HG03571 (cell line): ENCODE measurements at regions not wholly inside any gene's neighbourhood (a gene's known extent, or its start where the extent isn't known, plus 50 kb on each side); places are given as distances from the start of the nearest gene placed in this dataset.
"Not testable (repeated sequence)": the region's sequence is repeated elsewhere in the genome, so short reads cannot be mapped to it uniquely, and the experiment has no call there.

Experiments used
- ATAC-seq: cut with Tn5 transposase; IDR thresholded peaks from one replicate; pipeline ENCODE4 v1.9.1; 2021; ENCODE audit not compliant: unreplicated experiment

DNA sequence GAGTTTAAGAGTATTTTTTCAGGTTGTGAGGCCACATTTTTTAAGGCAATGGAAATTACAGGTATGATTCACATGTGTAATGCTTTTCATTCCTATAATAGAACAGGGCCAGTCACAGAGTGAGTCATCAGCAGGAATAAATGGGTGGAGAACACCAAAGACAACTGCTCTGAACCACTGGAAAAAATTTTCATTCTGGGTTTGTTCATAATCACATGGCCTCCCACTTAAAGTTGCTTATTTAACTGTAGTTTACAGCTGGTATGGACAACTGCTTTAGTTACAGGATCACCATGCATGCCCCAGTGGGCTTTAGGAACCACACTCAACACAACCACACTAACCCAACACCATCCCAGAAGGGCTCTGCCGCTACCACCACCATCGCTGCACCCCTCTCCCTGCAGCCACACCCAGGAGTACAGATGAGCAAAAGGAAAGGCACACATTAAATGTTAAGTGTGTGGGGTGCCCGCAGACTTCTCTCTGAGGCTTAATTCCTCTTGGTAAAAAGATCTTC lies 107.0 kb upstream of the DST start:
- ATAC-seq: no peak

DNA sequence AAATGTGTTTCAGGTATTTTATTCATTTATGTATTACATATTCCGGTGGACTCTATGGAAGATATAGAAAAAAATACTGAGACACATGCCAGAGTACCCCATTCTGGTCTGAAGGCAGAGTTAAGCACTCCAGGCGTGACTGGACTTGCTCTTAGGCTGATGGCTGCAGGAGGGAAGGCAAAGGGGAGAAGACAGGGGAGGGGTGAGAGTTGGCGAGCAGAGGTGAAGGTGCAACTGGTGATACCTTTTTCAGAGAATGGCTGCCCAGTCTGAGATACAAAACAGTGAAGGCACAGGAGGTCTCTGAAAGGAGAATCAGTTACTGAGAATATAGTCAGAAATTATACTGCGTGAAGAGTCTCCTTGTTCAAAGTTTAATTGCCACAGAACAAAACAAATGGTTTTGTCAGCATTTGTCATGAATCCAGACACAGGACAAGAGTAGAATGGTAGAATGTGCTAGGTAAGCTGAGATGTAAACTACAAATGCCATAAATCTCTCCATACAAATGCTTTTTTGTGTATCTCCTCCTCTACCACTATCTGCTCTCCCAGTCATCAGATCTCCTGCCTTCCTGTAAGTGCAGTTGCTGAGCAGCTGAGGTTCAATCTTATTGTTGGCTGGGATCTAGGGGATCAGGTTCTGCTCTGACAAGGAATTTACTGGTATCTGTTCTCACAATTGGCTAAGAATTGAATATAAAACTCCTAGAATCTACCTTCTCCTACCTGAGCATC lies 104.2 kb upstream of the DST start:
- no peak for ATAC-seq

DNA sequence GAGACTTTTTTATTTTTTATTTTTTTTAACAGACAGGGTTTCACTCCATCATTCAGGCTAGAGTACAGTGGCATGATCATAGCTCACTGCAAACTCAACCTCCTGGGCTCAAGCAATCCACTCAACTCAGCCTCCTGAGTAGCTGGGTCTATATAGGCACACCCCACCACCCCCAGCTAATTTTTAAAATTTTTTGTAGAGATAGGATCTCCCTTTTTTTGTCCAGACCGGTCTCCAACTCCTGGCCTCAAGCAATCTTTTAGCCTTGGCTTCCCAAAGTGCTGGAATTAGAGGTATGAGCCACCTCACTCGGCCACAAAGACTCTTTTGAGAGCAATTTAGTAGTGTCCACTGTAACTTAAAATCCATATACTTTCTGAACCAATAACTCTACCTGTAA lies 103.3 kb upstream of the DST start:
- no peak for ATAC-seq

DNA sequence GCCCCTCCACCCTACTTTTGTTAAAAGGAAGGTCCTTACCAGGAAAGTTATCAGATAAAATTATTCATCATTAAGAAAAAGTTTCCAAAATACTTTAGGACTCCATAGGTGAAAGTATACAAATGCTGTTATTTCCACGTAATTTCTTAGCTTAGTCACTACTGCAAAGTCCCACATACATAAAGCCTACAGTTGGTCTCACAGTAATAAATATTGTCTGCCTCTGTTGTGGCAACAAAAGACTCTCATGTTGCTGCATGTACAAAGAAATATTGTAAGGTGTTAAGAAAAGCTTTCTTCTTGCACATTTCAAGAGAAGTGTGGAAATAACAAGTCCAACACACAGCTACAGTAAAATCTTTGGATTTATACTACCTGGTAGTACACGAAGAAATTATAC lies 102.4 kb upstream of the DST start:
- ATAC-seq: no peak

DNA sequence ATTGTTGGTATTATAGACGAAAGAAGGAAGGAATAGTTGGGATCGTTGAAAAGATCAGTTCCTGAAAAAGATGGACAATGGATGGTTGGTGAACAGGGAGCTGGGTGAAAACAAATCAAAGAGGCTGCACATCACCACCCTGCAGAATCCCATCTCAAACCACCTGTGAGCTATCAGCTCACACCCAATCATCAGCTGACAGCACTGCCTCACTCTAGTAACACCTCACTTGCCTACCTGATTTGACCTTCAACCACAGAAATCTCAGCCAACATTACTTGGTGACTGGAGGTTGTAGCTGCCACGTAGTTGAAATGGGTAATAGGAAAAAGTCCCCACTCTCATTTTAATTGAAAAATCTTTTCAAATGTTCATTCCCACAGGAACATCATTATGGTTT lies 101.8 kb upstream of the DST start:
- no peak for ATAC-seq

DNA sequence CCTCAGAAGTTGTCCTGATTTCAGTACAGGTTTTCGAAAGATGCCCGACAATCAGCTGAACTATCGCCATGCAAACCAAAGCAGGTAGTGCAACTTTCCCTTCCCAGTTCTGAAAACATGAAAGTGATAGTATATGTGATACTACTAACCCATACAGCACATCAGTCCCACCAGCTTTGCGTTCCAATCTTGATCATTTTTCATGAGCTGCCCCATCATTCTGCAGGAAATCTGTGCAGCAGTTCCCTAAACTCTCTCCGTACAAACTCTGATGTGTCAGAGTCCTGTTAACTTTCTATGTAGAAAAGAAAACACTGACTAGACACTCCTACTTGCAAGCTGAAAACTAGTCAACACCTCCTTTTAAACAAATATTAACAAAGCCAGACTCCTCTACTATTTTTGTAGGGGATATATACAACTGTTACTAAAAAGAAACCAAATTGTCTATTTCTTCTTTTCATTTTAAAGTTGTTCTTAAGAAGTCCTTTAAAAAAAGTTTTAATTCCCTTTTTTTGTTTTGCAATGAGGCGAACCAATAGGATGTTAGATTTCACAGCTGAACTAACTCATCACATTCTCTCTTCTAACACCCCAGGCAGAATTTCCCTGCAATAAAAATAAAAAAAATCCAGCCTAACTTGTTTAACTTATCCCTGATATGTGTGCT lies 99.6 kb upstream of the DST start:
- ATAC-seq: peak; percentile 64

DNA sequence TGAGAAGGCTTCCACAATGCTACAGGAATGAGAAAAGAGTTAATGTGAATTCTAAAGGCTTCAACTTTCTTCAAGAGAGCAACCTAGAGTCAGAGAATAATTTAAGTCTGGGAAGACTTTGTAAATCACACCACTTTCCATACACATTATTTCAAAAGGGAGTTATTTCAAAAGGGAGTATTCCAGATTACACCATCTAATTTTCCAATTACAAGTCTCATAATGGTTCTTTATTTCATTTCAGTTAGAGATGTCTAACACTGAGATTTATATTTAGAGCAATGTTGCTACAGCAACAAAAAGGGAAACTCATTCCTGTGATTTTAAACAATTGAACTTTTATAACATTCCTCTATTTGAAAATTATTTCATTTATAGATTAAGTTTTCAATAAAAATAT lies 98.8 kb upstream of the DST start:
- ATAC-seq: no peak

DNA sequence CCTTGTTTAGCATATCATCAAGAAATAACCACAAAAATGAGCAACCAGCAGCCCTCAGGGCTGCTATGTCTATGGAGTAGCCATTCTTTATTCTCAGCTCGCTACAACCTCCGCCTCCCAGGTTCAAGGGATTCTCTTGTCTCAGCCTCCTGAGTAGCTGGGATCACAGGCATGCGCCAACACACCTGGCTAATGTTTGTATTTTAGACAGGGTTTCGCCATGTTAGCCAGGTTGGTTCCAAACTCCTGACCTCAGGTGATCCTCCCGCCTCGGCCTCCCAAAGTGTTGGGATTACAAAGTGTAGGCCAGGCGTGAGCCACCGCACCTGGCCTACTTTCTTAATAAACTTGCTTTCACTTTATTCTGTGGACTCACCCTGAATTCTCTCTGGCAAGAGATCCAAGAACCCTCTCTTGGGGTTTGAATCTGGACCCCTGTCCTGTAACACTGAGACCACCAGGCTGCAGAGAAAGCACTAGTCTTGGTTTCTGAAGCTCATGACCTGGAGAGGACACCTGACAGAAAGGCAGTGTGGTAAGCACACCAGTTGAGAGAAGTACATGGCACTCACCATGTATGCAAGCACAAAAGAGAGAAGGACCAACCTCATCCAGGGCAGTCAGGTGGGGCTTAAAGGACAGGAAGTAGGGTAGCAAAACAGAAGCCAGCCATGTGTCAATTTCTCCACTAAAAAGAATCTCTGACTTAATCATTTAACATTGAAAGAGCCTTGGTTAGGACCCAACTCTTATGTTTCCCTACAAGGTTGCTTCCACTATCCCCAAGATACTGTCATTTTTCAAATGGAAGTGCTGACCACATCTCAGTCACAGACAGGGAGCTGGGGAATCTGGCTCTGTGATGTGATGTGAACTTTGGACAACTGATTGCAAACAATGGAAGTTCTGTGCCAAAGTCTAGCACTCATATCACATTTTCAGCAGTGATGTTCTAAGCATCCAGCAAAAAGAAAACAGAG lies 97.4 kb upstream of the DST start:
- ATAC-seq: no peak

DNA sequence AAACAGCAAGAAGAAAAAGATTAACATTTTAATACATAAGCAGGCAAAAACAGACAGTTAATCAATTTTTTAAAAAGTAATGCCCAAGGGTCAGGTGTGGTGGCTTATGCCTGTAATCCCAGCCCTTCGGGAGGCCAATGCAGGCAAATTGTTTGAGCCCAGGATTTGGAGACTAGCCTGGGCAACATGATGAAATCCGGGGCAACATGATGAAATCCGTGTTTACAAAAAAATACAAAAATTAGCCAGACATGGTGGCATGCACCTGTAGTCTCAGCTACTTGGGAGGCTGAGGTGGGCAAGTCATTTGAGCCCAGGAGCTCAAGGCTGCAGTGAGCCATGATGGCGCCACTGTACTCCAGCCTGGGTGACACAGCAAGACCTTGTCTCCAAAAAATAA lies 94.1 kb upstream of the DST start:
- ATAC-seq: no peak

DNA sequence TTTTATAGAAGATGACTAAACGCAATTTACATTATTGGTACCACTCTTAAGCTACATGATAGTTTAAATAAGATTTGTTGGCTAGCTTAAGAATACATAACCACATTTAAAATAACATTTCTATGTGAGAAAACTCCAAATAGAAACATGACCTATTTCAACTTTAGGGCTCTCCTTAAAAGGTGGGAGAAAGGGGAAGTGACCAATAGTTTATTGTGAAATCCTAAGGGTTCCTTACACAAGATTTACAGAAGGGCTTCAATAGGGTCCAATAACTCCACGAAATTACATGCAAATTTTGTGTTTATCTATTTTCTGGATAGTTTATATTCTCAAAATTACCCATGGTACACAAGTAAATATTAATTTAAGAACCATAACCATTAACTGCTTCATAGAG lies 91.6 kb upstream of the DST start:
- ATAC-seq: no peak

DNA sequence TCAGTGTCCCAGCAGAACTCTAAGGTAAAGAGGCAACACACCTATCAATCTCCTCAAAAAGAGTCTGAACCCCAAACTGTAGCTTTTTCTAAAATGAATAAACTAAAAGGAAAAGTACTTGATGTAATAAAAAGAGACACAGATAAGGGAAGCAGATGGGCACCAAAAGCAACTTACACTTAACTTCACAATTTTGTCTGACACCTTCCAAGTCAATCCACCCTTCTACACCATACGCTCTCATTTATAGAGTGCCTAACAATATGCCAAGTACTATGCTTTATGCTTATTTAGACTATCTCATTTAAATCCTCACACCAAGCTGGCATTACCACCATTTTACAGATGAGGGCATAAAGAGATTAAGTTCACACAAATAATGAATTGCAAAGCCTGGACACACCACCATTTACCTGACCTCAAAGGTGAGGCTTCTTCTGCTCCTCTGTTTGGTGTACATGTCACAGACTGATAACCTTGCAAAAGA lies 90.6 kb upstream of the DST start:
- ATAC-seq: no peak

DNA sequence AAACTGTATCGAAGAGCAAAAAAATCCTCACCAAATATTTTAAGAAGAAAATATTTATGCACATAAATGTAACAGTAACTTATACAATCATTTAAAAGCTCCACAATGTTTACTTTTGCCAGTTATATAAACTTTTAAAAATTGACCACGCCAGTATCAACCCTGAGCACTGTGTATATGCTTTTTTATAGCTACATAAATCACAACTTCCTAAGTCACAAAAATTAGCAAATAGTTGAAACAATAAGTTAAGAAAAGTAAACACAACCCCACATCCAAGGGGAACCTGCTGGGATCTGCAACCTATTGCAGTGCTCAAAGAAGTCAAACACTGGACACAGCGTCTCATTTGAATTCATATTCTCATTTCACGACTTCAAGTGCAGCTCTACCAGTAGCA lies 89.8 kb upstream of the DST start:
- no peak for ATAC-seq

DNA sequence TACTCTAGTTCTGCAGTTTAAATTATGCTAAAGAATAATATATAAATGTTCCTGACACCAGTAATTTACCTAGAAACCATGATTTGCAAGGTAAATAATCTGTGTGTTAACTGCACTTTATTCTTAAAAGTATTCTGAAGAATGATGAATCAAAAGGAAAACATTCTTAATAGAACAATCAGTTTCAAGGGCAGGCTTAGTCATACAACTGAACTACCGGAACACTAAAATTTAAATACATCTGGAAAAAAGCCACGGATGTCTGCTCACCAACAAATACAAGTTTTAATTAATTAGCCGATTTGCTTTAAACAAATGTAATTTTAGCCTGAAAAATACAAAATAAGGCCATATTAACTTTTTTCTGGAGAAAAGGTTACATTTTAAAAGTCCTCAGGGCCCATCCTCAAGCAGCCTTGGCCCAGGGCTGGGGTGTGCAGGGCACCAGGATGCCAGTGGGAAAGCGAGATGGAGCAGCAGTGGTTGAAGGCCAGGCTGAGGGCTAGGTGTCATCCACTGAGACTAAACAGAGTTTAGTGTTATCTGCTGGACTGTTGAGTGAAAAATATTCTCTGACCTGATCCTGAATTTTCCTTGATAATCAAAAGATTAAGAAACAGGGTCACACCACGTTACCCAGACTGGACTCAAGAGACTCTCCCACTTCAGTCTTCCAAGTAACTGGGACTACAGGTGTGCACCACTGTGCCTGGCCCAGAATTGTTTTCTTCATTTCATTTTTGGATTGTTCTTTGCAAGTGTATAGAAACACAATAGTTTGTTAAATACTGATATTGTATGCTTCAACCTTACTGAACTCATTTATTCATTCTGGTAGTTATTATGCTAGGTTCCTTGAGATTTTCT lies 88.2 kb upstream of the DST start:
- ATAC-seq: no peak

DNA sequence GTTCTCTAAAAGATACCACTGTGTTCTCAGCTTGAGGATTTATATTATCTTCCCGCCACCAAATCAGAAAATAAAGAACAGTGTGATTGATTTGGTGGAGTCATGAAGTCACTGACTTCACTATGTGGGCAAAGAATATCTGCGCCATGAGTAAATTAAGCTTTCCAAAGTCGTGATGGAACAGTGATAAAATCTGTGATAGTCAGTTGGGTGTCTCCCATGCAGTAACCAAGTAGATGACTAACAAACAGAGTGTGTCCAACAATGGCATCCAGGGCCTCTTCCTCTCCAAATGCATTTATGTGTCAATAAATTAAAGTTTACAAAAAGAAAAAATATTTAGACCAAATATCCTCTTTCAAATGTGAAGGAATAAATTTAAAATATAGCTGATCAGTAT lies 87.0 kb upstream of the DST start:
- no peak for ATAC-seq

DNA sequence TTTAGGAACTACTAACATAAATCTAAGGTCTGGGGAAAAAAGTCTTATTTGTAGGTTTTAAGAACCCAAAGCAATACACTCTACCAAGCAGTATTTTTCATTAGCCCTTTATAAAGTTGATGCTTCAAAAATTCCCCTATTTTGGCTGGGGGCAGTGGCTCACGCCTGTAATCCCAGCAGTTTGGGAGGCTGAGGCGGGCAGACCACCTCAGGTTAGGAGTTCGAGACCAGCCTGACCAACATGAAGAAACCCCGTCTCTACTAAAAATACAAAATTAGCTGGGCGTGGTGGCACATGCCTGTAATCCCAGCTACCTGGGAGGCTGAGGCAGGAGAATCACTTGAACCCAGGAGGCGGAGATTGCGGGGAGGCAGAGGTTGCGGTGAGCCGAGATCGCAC lies 86.5 kb upstream of the DST start:
- not testable (repeated sequence) for ATAC-seq

DNA sequence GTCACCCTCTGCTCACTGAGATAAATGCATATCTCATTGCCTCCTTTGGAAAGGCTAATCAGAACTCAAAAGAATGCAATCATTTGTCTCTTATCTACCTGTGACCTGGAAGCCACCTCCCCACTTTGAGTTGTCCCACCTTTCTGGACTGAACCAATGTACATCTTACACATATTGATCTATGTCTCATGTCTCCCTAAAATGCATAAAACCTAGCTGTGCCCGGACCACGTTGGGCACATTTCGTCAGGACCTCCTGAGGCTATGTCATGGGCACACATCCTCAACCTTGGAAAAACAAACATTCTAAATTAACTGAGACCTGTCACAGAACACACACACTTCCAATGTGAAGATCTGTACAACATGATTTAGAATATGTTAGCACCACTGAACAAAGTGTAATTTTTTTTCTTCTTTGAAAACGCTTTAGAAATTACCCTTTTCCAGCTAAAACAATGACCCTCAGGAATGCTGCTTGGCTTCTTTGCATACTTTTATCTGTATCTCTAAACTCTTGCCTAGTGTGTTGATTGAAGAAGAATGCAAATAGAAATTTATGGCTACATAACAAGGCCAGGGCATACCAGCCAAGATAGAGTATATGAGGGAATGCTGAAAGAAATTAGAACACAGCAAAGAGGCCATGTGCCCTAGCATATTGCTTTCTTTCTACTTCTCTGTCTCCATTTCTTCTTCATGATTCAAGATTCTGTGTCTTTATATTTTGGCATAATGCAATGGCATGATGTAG lies 84.6 kb upstream of the DST start:
- no peak for ATAC-seq

DNA sequence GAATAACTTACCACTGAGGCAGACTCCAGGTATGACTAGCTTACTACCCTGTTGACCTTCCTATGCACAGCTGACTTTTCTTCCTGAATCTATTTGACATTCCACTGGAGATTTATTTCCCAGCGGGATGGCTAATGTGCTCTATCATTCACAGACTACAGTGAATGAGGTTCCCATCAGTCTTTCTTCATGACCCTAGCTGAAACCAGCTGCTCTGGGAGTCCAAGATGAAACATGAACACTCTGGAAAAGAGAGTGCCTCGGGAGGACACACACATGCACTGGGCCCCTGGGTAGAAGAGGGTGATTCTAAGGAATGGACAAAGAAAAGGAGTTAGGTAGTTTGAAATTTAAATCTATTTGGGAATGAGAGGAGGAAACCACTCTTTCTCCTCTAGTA lies 82.6 kb upstream of the DST start:
- no peak for ATAC-seq

DNA sequence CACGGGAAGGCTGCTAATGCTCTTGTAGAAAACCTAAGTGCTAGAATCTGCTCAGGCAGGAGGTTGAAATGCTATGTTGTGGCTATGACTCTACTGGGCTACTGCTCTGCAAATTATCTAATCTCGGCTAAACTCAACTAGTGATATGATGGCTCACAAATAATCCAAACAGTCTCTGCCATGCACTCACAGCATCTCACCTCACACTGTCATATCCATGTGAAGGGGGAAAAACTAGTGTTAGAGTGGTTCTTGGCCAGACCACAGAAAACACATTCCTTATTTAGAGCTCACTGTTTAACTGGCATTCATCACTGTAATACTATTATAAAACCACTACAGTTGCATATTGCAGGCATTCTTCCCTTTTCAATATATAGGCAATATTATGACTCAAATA lies 81.8 kb upstream of the DST start:
- ATAC-seq: no peak

DNA sequence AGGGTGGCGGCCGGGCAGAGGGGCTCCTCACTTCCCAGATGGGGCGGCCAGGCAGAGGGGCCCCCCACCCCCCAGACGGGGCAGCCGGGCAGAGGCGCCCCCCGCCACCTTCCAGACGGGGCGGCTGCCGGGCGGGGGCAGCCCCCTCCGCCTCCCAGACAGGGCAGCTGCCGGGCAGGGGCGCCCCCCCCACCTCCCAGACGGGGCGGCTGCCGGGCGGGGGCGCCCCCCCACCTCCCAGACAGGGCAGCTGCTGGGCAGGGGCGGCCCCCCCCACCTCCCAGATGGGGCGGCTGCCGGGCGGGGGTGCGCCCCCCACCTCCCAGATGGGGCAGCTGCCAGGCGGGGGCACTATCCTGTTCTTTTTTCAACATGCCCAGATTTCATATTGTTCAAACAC lies 78.2 kb upstream of the DST start:
- no peak for ATAC-seq

DNA sequence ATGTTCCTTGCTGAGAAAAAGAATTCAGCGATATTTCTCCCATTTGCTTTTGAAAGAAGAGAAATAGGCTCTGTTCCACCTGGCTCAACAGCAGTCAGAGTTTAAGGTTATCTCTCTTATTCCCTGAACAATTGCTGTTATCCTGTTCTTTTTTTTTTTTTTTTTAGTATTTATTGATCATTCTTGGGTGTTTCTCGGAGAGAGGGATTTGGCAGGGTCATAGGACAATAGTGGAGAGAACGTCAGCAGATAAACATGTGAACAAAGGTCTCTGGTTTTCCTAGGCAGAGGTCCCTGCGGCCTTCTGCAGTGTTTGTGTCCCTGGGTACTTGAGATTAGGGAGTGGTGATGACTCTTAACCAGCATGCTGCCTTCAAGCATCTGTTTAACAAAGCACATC lies 77.5 kb upstream of the DST start:
- ATAC-seq: not testable (repeated sequence)
